Vagina (tissue), 2 donors: ENCODE measurements at regions not wholly inside any gene's neighbourhood (a gene's known extent, or its start where the extent isn't known, plus 50 kb on each side); places are given as distances from the start of the nearest gene placed in this dataset.

ENCODE experiments used
- CTCF ChIP-seq, 3 experiments: fragments of 450-650 bp in 2 of 3; fragments of 200-600 bp in 1 of 3; sonication (generic) in 1 of 3; IDR thresholded peaks; one replicate each; pipeline ENCODE4 v1.5.1; 2017 to 2019; ENCODE audit warnings: antibody characterized with exemption in 3 of 3, mild to moderate bottlenecking in 2 of 3, moderate library complexity in 2 of 3
- POLR2A ChIP-seq, 2 donors: fragments of 450-650 bp; IDR thresholded peaks; one replicate each; pipeline ENCODE4 v1.6.1; 2017; ENCODE audit warnings: antibody characterized with exemption in 2 of 2, mild to moderate bottlenecking in 2 of 2, moderate library complexity in 2 of 2
- POLR2AphosphoS5 ChIP-seq, 2 donors: sonication (generic); formaldehyde crosslinking; IDR thresholded peaks; one replicate each; pipeline ENCODE4 v1.9.0; 2017; ENCODE audit warnings: antibody characterized with exemption in 2 of 2, mild to moderate bottlenecking in 2 of 2, low read depth in 1 of 2; ENCODE audit not compliant: insufficient read depth in 1 of 2

DNA sequence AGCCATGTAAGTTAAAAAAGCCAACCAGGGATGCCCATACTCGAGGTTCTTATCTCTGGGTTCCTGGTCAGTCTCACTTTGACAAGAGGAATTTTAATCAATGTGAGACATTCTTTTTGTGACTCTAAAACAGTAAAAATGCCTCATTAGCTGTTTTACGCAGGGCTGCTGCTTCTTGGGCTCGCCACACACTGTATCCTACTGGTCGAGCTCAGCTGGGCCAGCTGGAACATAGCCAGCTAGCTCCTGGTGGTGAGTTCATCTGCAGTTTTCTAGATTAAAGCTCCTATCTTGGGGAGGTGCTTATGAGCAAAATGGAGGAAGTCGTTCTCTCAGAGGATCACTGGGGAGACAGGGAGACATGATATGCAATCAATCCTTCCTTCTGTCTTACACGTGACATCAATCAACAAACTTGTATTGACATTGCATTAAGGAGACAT is 55.9 kb upstream of the LEF1 start:
- TF ChIP-seq CTCF (IDR thresholded peaks at IDR 0.05), result no peak
- no peak for TF ChIP-seq POLR2AphosphoS5 (IDR thresholded peaks at IDR 0.05; ENCODE audit: insufficient read depth in 1 of 2, low read depth in 1 of 2)
- TF ChIP-seq POLR2A (IDR thresholded peaks at IDR 0.05), result no peak
